ENCODE measurements at regions not wholly inside any gene's neighbourhood (a gene's known extent, or its start where the extent isn't known, plus 50 kb on each side); places are given as distances from the start of the nearest gene placed in this dataset.

- no peak for DNase-seq
- 97 to 100% methylated on average over 2 of the region's 2 CpGs for WGBS, 2 experiments (ENCODE audit: low coverage in 1 of 2, low lambda C conversion rate in 2 of 2, missing lambda C conversion rate in 2 of 2)
- in situ Hi-C loops (cut with MboI) = no loop called here
- Histone ChIP-seq H3K27ac (no peak overlapping the region), H3F3A (ENCODE audit: insufficient read depth) (no peaks in the 10 kb centered on the region), H3K36me3 (ENCODE audit: low read depth) (no peaks in the 10 kb centered on the region), H3K9me2 (ENCODE audit: insufficient read depth) (no peaks in the 10 kb centered on the region), H3K9ac (no peak overlapping the region), H3K9me3 (ENCODE audit: low read depth) (no peaks in the 10 kb centered on the region), H3K27me3 (replicated peaks; ENCODE audit: insufficient read depth) (no peaks in the 10 kb centered on the region), H3K4me1 (ENCODE audit: insufficient read depth) (no peaks in the 10 kb centered on the region), H3K4me2 (ENCODE audit: unreplicated experiment) (no peak overlapping the region), H3K4me3 (no peak overlapping the region), H2AFZ (no peak overlapping the region), H3K79me2 (ENCODE audit: insufficient read depth) (no peaks in the 10 kb centered on the region), H4K20me1 (ENCODE audit: insufficient read depth) (no peaks in the 10 kb centered on the region)
- TF ChIP-seq EZH2 (IDR thresholded peaks at IDR 0.05; ENCODE audit: insufficient read depth, poor library complexity, severe bottlenecking) (no peak), EZH2phosphoT487 (IDR thresholded peaks at IDR 0.05; ENCODE audit: insufficient read depth, low read depth) (no peak)
These were observed 110.5 kb upstream of the MAGI2 start for GRCh38 chr7:79563821-79564522.

DNA sequence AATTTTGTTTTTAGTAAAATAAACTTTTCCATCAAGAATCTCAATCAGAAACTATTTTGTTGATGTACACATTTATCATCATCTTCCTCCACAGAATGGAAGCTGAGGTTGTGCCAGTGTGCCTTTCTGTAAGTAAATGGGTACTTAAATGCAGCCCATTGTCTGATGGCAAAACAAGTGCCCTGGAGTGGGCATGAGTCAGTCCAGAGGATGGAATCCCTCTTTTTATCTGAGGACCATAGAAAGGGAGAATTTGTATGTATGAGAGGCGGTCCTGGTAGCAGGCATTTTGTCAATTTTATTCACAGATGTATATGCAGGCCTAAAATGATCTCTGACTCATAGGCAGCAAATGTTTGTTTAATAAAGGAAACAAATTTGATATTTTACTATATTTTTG lies 102.1 kb upstream of the MAGI2 start:
- WGBS, 2 experiments (ENCODE audit: low coverage in 1 of 2, low lambda C conversion rate in 2 of 2, missing lambda C conversion rate in 2 of 2) = 96% methylated on average over 1 of the region's 1 CpG
- peaks cover 6% of the 10 kb centered on the region; the same call in 1 of the 2 replicates for H3K4me1 ChIP-seq (ENCODE audit: insufficient read depth)

DNA sequence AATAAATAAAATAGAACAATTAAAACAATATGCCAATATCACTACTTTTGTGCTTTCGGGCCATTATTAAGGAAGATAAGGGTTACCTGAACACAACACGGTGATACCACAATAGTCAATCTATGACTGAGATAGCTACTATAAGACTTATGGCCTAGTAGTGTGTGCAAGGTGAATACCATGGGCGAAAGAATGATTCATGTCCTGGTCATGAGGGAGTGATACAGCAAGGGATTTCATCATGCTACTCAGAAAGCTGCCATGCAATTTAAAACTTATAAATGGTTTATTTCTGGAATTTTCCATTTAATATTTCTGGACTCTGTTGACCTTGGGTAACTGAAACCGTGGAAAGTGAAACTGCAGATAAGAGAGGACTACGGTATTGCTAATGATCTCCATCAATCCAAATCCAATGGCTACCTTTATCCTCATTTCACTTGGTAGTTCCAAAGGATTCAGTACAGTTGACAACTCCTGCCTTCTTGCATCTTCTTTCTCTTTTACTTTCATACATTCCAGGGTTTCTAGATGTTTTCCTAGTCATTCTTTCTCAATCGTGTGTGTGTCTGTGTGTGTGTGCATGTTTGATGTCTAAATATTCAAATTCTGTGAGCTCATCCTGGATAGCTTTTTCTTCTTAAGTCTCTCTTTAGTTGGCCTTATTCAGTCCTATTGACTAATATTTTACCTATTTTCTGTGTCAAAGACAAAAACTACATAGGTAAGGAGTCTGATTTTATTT lies 100.5 kb upstream of the MAGI2 start:
- no peak overlapping the region for H3K4me2 ChIP-seq (ENCODE audit: unreplicated experiment)
- H3K27me3 ChIP-seq (replicated peaks; ENCODE audit: insufficient read depth) = no peaks in the 10 kb centered on the region
- H4K20me1 ChIP-seq (ENCODE audit: insufficient read depth) = no peaks in the 10 kb centered on the region
- no peak for TF ChIP-seq EZH2phosphoT487 (IDR thresholded peaks at IDR 0.05; ENCODE audit: insufficient read depth, low read depth)
- no peak for TF ChIP-seq EZH2 (IDR thresholded peaks at IDR 0.05; ENCODE audit: insufficient read depth, poor library complexity, severe bottlenecking)
- 81 to 87% methylated on average over 6 of the region's 6 CpGs for WGBS, 2 experiments (ENCODE audit: low coverage in 1 of 2, low lambda C conversion rate in 2 of 2, missing lambda C conversion rate in 2 of 2)
- no peaks in the 10 kb centered on the region; the same call in 1 of the 2 replicates for H3K9me2 ChIP-seq (ENCODE audit: insufficient read depth)
- H3K36me3 ChIP-seq (ENCODE audit: low read depth) = no peaks in the 10 kb centered on the region
- H3K4me1 ChIP-seq (ENCODE audit: insufficient read depth) = peaks cover 6% of the 10 kb centered on the region; the same call in 1 of the 2 replicates
- H3K27ac ChIP-seq = peak overlapping the region; percentile 50
- H3K79me2 ChIP-seq (ENCODE audit: insufficient read depth) = no peaks in the 10 kb centered on the region
- peaks cover 7% of the 10 kb centered on the region; the same call in 1 of the 2 replicates for H3F3A ChIP-seq (ENCODE audit: insufficient read depth)
- H2AFZ ChIP-seq = peak overlapping the region; percentile 71
- no peak overlapping the region for H3K4me3 ChIP-seq
- in situ Hi-C loops (cut with MboI) = no loop called here
- H3K9me3 ChIP-seq (ENCODE audit: low read depth) = no peaks in the 10 kb centered on the region
- H3K9ac ChIP-seq = no peak overlapping the region
- DNase-seq = peak; percentile 65

More for the DNA sequence above, 102.1 kb upstream of the MAGI2 start:
- H3K27ac ChIP-seq = no peak overlapping the region
- H2AFZ ChIP-seq = no peak overlapping the region
- in situ Hi-C loops (cut with MboI) = no loop called here
- peaks cover 7% of the 10 kb centered on the region; the same call in 1 of the 2 replicates for H3F3A ChIP-seq (ENCODE audit: insufficient read depth)
- no peaks in the 10 kb centered on the region for H3K79me2 ChIP-seq (ENCODE audit: insufficient read depth)
- H3K9ac ChIP-seq = no peak overlapping the region
- H3K4me2 ChIP-seq (ENCODE audit: unreplicated experiment) = no peak overlapping the region
- no peak overlapping the region for H3K4me3 ChIP-seq
- no peaks in the 10 kb centered on the region for H3K27me3 ChIP-seq (replicated peaks; ENCODE audit: insufficient read depth)
- H3K9me3 ChIP-seq (ENCODE audit: low read depth) = no peaks in the 10 kb centered on the region
- H3K9me2 ChIP-seq (ENCODE audit: insufficient read depth) = no peaks in the 10 kb centered on the region
- TF ChIP-seq EZH2 (IDR thresholded peaks at IDR 0.05; ENCODE audit: insufficient read depth, poor library complexity, severe bottlenecking) (no peak), EZH2phosphoT487 (IDR thresholded peaks at IDR 0.05; ENCODE audit: insufficient read depth, low read depth) (no peak)
- H3K36me3 ChIP-seq (ENCODE audit: low read depth) = no peaks in the 10 kb centered on the region
- DNase-seq = no peak
- no peaks in the 10 kb centered on the region for H4K20me1 ChIP-seq (ENCODE audit: insufficient read depth)

- H3K4me1 ChIP-seq (ENCODE audit: insufficient read depth) = peaks cover 6% of the 10 kb centered on the region; the same call in 1 of the 2 replicates
- peaks cover 7% of the 10 kb centered on the region; the same call in 1 of the 2 replicates for H3F3A ChIP-seq (ENCODE audit: insufficient read depth)
- no peak overlapping the region for H3K4me3 ChIP-seq
- H3K36me3 ChIP-seq (ENCODE audit: low read depth) = no peaks in the 10 kb centered on the region
- no peak overlapping the region for H2AFZ ChIP-seq
- H4K20me1 ChIP-seq (ENCODE audit: insufficient read depth) = no peaks in the 10 kb centered on the region
- no peaks in the 10 kb centered on the region for H3K27me3 ChIP-seq (replicated peaks; ENCODE audit: insufficient read depth)
- in situ Hi-C loops (cut with MboI) = no loop called here
- H3K79me2 ChIP-seq (ENCODE audit: insufficient read depth) = no peaks in the 10 kb centered on the region
- no peaks in the 10 kb centered on the region for H3K9me3 ChIP-seq (ENCODE audit: low read depth)
- H3K9me2 ChIP-seq (ENCODE audit: insufficient read depth) = no peaks in the 10 kb centered on the region; the same call in 1 of the 2 replicates
- no peak for DNase-seq
- no peak overlapping the region for H3K4me2 ChIP-seq (ENCODE audit: unreplicated experiment)
- H3K9ac ChIP-seq = no peak overlapping the region
- TF ChIP-seq EZH2phosphoT487 (IDR thresholded peaks at IDR 0.05; ENCODE audit: insufficient read depth, low read depth) = no peak
- TF ChIP-seq EZH2 (IDR thresholded peaks at IDR 0.05; ENCODE audit: insufficient read depth, poor library complexity, severe bottlenecking) = no peak
- H3K27ac ChIP-seq = no peak overlapping the region
These were observed 99.0 kb upstream of the MAGI2 start for GRCh38 chr7:79552463-79552862.

All from GM23248 (cell line).